GM23338 (cell line): ENCODE measurements at regions not wholly inside any gene's neighbourhood (a gene's known extent, or its start where the extent isn't known, plus 50 kb on each side); places are given as distances from the start of the nearest gene placed in this dataset.
"Not testable (repeated sequence)": the region's sequence is repeated elsewhere in the genome, so short reads cannot be mapped to it uniquely, and the experiment has no call there.

Source experiments
- ATAC-seq: fragments of 200-7000 bp; cut with Tn5 transposase; 3 replicates; pipeline ENCODE4 v1.9.1; 2020
- DNase-seq: peaks from one replicate; pipeline ENCODE4 v3.0.0-alpha.2; 2015; ENCODE audit warnings: low spot score
- H2AFZ ChIP-seq: fragments of 200-600 bp; sonication (generic); 2 replicates; pipeline ENCODE4 v1.8.0; 2016; ENCODE audit warnings: antibody characterized with exemption, mild to moderate bottlenecking, moderate library complexity
- H3F3A ChIP-seq: fragments of 200-600 bp; sonication (generic); replicated peaks from 2 replicates; pipeline ENCODE4 v1.8.0; 2017; ENCODE audit warnings: antibody characterized with exemption, mixed run types, low read depth
- H3K27ac ChIP-seq: fragments of 200-600 bp; sonication (generic); 2 replicates; pipeline ENCODE4 v1.6.1; 2016; ENCODE audit warnings: low read depth
- H3K27me3 ChIP-seq: fragments of 200-600 bp; sonication (generic); 2 replicates; pipeline ENCODE4 v1.8.0; 2016; ENCODE audit warnings: mild to moderate bottlenecking, mixed run types, moderate library complexity; ENCODE audit not compliant: insufficient read depth
- H3K36me3 ChIP-seq: fragments of 200-600 bp; sonication (generic); 2 replicates; pipeline ENCODE4 v1.8.0; 2016; ENCODE audit warnings: mild to moderate bottlenecking; ENCODE audit not compliant: insufficient read depth
- H3K4me1 ChIP-seq: fragments of 200-600 bp; sonication (generic); 2 replicates; pipeline ENCODE4 v1.8.0; 2016; ENCODE audit warnings: mild to moderate bottlenecking, moderate library complexity; ENCODE audit not compliant: insufficient read depth
- H3K4me2 ChIP-seq: fragments of 200-600 bp; sonication (generic); 2 replicates; pipeline ENCODE4 v1.7.1; 2017; ENCODE audit warnings: mixed run types
- H3K4me3 ChIP-seq: fragments of 200-600 bp; sonication (generic); 2 replicates; pipeline ENCODE4 v1.6.1; 2016; ENCODE audit warnings: mixed run types
- H3K79me2 ChIP-seq: fragments of 200-600 bp; sonication (generic); replicated peaks from 2 replicates; pipeline ENCODE4 v1.8.0; 2017; ENCODE audit warnings: mild to moderate bottlenecking; ENCODE audit not compliant: insufficient read depth
- H3K9me2 ChIP-seq: fragments of 200-600 bp; sonication (generic); 2 replicates; pipeline ENCODE4 v1.8.0; 2017; ENCODE audit not compliant: insufficient read depth
- H4K20me1 ChIP-seq: fragments of 200-600 bp; sonication (generic); replicated peaks from 2 replicates; pipeline ENCODE4 v1.8.0; 2017; ENCODE audit warnings: mild to moderate bottlenecking; ENCODE audit not compliant: insufficient read depth
- H3K27ac Mint-ChIP-seq: 2 replicates; pipeline ENCODE4 v1.8.0; 2020; ENCODE audit warnings: inconsistent platforms, mild to moderate bottlenecking, moderate library complexity, mixed read lengths
- H3K27me3 Mint-ChIP-seq: 3 replicates; pipeline ENCODE4 v1.8.0; 2022; ENCODE audit warnings: low read depth, mild to moderate bottlenecking, moderate library complexity, mixed read lengths, inconsistent platforms; ENCODE audit not compliant: insufficient read depth, poor library complexity
- H3K36me3 Mint-ChIP-seq: 3 replicates; pipeline ENCODE4 v1.8.0; 2021; ENCODE audit warnings: low read depth, mild to moderate bottlenecking, inconsistent platforms, moderate library complexity, mixed read lengths
- H3K4me1 Mint-ChIP-seq: 3 replicates; pipeline ENCODE4 v1.8.0; 2020; ENCODE audit warnings: mild to moderate bottlenecking, inconsistent platforms, mixed read lengths
- H3K4me3 Mint-ChIP-seq: 3 replicates; pipeline ENCODE4 v1.8.0; 2021; ENCODE audit warnings: moderate library complexity, mild to moderate bottlenecking, inconsistent platforms, mixed read lengths
- H3K9me3 Mint-ChIP-seq: 3 replicates; pipeline ENCODE4 v1.8.0; 2020; ENCODE audit warnings: moderate library complexity, mild to moderate bottlenecking, inconsistent platforms, mixed read lengths
- CREB1 ChIP-seq: fragments of 250-450 bp; sonication (Bioruptor Pico); IDR thresholded peaks from 2 replicates; pipeline ENCODE4 v1.5.0; 2020; ENCODE audit warnings: low read depth, mild to moderate bottlenecking, moderate library complexity
- EZH2 ChIP-seq: fragments of 200-600 bp; sonication (generic); IDR thresholded peaks from one replicate; pipeline ENCODE4 v1.8.0; 2017; ENCODE audit warnings: antibody characterized with exemption, mild to moderate bottlenecking, low read depth; ENCODE audit not compliant: unreplicated experiment
- EZH2phosphoT487 ChIP-seq: fragments of 200-600 bp; sonication (generic); IDR thresholded peaks from one replicate; pipeline ENCODE4 v1.8.1; 2018; ENCODE audit warnings: antibody characterized with exemption; ENCODE audit not compliant: unreplicated experiment
- JUNB ChIP-seq: IDR thresholded peaks from one replicate; pipeline ENCODE4 v1.6.1; 2016; ENCODE audit warnings: antibody characterized with exemption; ENCODE audit not compliant: unreplicated experiment
- NANOG ChIP-seq: IDR thresholded peaks from 2 replicates; pipeline ENCODE4 v1.6.1; 2016; ENCODE audit warnings: antibody characterized with exemption, borderline replicate concordance
- REST ChIP-seq: IDR thresholded peaks from one replicate; pipeline ENCODE4 v1.6.1; 2018; ENCODE audit warnings: antibody characterized with exemption; ENCODE audit not compliant: unreplicated experiment
- STAT1 ChIP-seq: IDR thresholded peaks from one replicate; pipeline ENCODE4 v1.6.1; 2016; ENCODE audit warnings: antibody characterized with exemption; ENCODE audit not compliant: unreplicated experiment
- ZNF114 ChIP-seq: fragments of 250-450 bp; sonication (Bioruptor Pico); IDR thresholded peaks from 2 replicates; pipeline ENCODE4 v1.5.0; 2020; ENCODE audit warnings: mild to moderate bottlenecking, moderate library complexity
- ZNF331 ChIP-seq: fragments of 250-450 bp; sonication (Bioruptor Pico); IDR thresholded peaks from 2 replicates; pipeline ENCODE4 v1.5.0; 2020; ENCODE audit warnings: low read depth, mild to moderate bottlenecking, moderate library complexity
- TF ChIP-seq, protein P1 (sequence below), 2 experiments: fragments of 200-600 bp in 1 of 2; sonication (generic) in 1 of 2; conservative IDR thresholded peaks; 2 replicates each; pipeline versions ENCODE4 v1.5.1 to v1.6.1; 2016 to 2017; ENCODE audit warnings: antibody characterized with exemption in 2 of 2, low read depth in 2 of 2, mild to moderate bottlenecking in 2 of 2, moderate library complexity in 1 of 2
- TF ChIP-seq, protein P2 (sequence below): IDR thresholded peaks from 2 replicates; pipeline ENCODE4 v1.6.1; 2016; ENCODE audit warnings: antibody characterized with exemption

DNA sequence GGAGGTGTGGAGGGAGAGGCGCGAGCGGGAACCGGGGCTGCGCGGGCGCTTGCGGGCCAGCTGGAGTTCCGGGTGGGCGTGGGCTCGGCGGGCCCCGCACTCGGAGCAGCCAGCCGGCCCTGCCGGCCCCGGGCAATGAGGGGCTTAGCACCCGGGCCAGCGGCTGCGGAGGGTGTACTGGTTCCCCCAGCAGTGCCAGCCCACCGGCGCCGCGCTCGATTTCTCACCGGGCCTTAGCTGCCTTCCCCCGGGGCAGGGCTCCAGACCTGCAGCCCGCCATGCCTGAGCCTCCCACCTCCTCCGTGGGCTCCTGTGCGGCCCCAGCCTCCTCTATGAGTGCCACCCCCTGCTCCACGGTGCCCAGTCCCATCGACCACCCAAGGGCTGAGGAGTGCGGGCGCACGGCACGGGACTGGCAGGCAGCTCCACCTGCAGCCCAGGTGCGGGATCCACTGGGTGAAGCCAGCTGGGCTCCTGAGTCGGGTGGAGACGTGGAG lies 141.4 kb downstream of the SPRY1 start:
- H3K4me3 ChIP-seq, H4K20me1 ChIP-seq, H2AFZ ChIP-seq, H3F3A ChIP-seq, H3K27ac ChIP-seq, H3K36me3 ChIP-seq, H3K27ac Mint-ChIP-seq, H3K79me2 ChIP-seq, H3K4me1 ChIP-seq, H3K4me3 Mint-ChIP-seq, ATAC-seq, H3K27me3 Mint-ChIP-seq, H3K4me1 Mint-ChIP-seq, H3K27me3 ChIP-seq, H3K9me2 ChIP-seq, H3K36me3 Mint-ChIP-seq, DNase-seq, H3K4me2 ChIP-seq: not testable (repeated sequence)
- TF ChIP-seq, protein P1, sequence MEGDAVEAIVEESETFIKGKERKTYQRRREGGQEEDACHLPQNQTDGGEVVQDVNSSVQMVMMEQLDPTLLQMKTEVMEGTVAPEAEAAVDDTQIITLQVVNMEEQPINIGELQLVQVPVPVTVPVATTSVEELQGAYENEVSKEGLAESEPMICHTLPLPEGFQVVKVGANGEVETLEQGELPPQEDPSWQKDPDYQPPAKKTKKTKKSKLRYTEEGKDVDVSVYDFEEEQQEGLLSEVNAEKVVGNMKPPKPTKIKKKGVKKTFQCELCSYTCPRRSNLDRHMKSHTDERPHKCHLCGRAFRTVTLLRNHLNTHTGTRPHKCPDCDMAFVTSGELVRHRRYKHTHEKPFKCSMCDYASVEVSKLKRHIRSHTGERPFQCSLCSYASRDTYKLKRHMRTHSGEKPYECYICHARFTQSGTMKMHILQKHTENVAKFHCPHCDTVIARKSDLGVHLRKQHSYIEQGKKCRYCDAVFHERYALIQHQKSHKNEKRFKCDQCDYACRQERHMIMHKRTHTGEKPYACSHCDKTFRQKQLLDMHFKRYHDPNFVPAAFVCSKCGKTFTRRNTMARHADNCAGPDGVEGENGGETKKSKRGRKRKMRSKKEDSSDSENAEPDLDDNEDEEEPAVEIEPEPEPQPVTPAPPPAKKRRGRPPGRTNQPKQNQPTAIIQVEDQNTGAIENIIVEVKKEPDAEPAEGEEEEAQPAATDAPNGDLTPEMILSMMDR (conservative IDR thresholded peaks at IDR 0.05; ENCODE audit: low read depth in 2 of 2): 0 out of 4 replicates have a peak, but pooled peaks of 1 of the 2 experiments have one; percentile 1
- H3K9me3 Mint-ChIP-seq: peaks cover 17% of the 10 kb centered on the region

GRCh38 chr4:123545667-123546572 lies 149.3 kb downstream of the SPRY1 start:
- H3K4me1 Mint-ChIP-seq: peaks cover 37% of the 10 kb centered on the region
- Histone ChIP-seq H3K27ac (peak overlapping the region; percentile 56), H3K79me2 (no peaks in the 10 kb centered on the region), H3K27me3 (no peaks in the 10 kb centered on the region), H3K4me3 (no peak overlapping the region), H3K4me1 (peaks cover 35% of the 10 kb centered on the region), H3K4me2 (peak overlapping the region; percentile 19), H3K36me3 (no peaks in the 10 kb centered on the region), H3K9me2 (no peaks in the 10 kb centered on the region), H4K20me1 (no peaks in the 10 kb centered on the region), H2AFZ (peak overlapping the region; percentile 5; the same call in 1 of the 2 replicates), H3F3A (no peaks in the 10 kb centered on the region)
- H3K27ac Mint-ChIP-seq: peak overlapping the region; percentile 92
- H3K36me3 Mint-ChIP-seq: peaks cover 6% of the 10 kb centered on the region; the same call in 2 of the 3 replicates
- H3K27me3 Mint-ChIP-seq: peaks cover 8% of the 10 kb centered on the region
- H3K9me3 Mint-ChIP-seq: peaks cover 8% of the 10 kb centered on the region; the same call in 1 of the 3 replicates
- no peak for ATAC-seq
- peak; percentile 11 for DNase-seq
- H3K4me3 Mint-ChIP-seq: no peak overlapping the region
- no peak for TF ChIP-seq ZNF331 (CRISPR knock-in tag)
- TF ChIP-seq NANOG: no peak
- no peak for TF ChIP-seq REST
- no peak for TF ChIP-seq EZH2
- no peak for TF ChIP-seq JUNB
- TF ChIP-seq, protein P2, sequence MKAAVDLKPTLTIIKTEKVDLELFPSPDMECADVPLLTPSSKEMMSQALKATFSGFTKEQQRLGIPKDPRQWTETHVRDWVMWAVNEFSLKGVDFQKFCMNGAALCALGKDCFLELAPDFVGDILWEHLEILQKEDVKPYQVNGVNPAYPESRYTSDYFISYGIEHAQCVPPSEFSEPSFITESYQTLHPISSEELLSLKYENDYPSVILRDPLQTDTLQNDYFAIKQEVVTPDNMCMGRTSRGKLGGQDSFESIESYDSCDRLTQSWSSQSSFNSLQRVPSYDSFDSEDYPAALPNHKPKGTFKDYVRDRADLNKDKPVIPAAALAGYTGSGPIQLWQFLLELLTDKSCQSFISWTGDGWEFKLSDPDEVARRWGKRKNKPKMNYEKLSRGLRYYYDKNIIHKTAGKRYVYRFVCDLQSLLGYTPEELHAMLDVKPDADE: no peak
- no peak for TF ChIP-seq STAT1
- no peak for TF ChIP-seq EZH2phosphoT487
- TF ChIP-seq CREB1 (CRISPR knock-in tag): no peak
- TF ChIP-seq, protein P1 (conservative IDR thresholded peaks at IDR 0.05; ENCODE audit: low read depth in 2 of 2): no peak
- no peak for TF ChIP-seq ZNF114 (CRISPR knock-in tag)
